Adipocyte (in vitro differentiated cells): ENCODE measurements at regions not wholly inside any gene's neighbourhood (a gene's known extent, or its start where the extent isn't known, plus 50 kb on each side); places are given as distances from the start of the nearest gene placed in this dataset.

ENCODE experiments used
- DNase-seq: peaks from one replicate; pipeline ENCODE4 v3.0.0-alpha.2; 2015; ENCODE audit warnings: low read depth
- H3K27me3 ChIP-seq: replicated peaks from 2 replicates; pipeline ENCODE4 v1.7.0; 2013; ENCODE audit warnings: mild to moderate bottlenecking, low read length, moderate library complexity; ENCODE audit not compliant: control insufficient read depth, insufficient read depth
- H3K36me3 ChIP-seq: 2 replicates; pipeline ENCODE4 v1.7.0; 2013; ENCODE audit warnings: low read length, mild to moderate bottlenecking, moderate library complexity; ENCODE audit not compliant: control insufficient read depth, insufficient read depth, severe bottlenecking
- H3K4me1 ChIP-seq: 2 replicates; pipeline ENCODE4 v1.7.0; 2013; ENCODE audit warnings: mild to moderate bottlenecking, low read length, moderate library complexity; ENCODE audit not compliant: control insufficient read depth, insufficient read depth
- H3K4me3 ChIP-seq: 2 replicates; pipeline ENCODE4 v1.7.0; 2013; ENCODE audit warnings: mild to moderate bottlenecking, low read length, moderate library complexity
- H3K9ac ChIP-seq: 2 replicates; pipeline ENCODE4 v1.7.0; 2013; ENCODE audit warnings: mild to moderate bottlenecking, low read length, moderate library complexity
- H3K9me3 ChIP-seq: 2 replicates; pipeline ENCODE4 v1.7.0; 2013; ENCODE audit warnings: mild to moderate bottlenecking, low read length, moderate library complexity; ENCODE audit not compliant: control insufficient read depth

GRCh38 chr7:11221984-11222383 lies 248.3 kb downstream of the PHF14 start:
- H3K36me3 ChIP-seq, result no peaks in the 10 kb centered on the region
- H3K9ac ChIP-seq, result no peak overlapping the region
- no peaks in the 10 kb centered on the region for H3K9me3 ChIP-seq
- H3K4me1 ChIP-seq, result peaks cover 7% of the 10 kb centered on the region
- no peak overlapping the region for H3K4me3 ChIP-seq
- H3K27me3 ChIP-seq, result no peaks in the 10 kb centered on the region
- DNase-seq, result no peak

GRCh38 chr7:11224535-11224934 lies 250.9 kb downstream of the PHF14 start:
- Histone ChIP-seq H3K9ac (no peak overlapping the region), H3K9me3 (no peaks in the 10 kb centered on the region), H3K36me3 (no peaks in the 10 kb centered on the region), H3K27me3 (no peaks in the 10 kb centered on the region), H3K4me3 (no peak overlapping the region), H3K4me1 (peaks cover 24% of the 10 kb centered on the region)
- no peak for DNase-seq

GRCh38 chr7:11228515-11228914 lies 254.8 kb downstream of the PHF14 start:
- peaks cover 45% of the 10 kb centered on the region for H3K4me1 ChIP-seq
- no peaks in the 10 kb centered on the region for H3K27me3 ChIP-seq
- DNase-seq, result no peak
- H3K9ac ChIP-seq, result peak overlapping the region; percentile 40
- H3K9me3 ChIP-seq, result no peaks in the 10 kb centered on the region
- no peaks in the 10 kb centered on the region for H3K36me3 ChIP-seq
- H3K4me3 ChIP-seq, result peak overlapping the region; percentile 20

GRCh38 chr7:11231190-11231589 lies 257.5 kb downstream of the PHF14 start:
- Histone ChIP-seq H3K4me1 (peaks cover 45% of the 10 kb centered on the region), H3K27me3 (no peaks in the 10 kb centered on the region), H3K9me3 (no peaks in the 10 kb centered on the region), H3K9ac (peak overlapping the region; percentile 49), H3K4me3 (peak overlapping the region; percentile 26), H3K36me3 (no peaks in the 10 kb centered on the region)
- no peak for DNase-seq

- peaks cover 45% of the 10 kb centered on the region for H3K4me1 ChIP-seq
- H3K36me3 ChIP-seq, result no peaks in the 10 kb centered on the region
- no peaks in the 10 kb centered on the region for H3K27me3 ChIP-seq
- H3K4me3 ChIP-seq, result no peak overlapping the region
- H3K9me3 ChIP-seq, result no peaks in the 10 kb centered on the region
- H3K9ac ChIP-seq, result no peak overlapping the region
- no peak for DNase-seq
Observed at GRCh38 chr7:11232462-11232861, 258.8 kb downstream of the PHF14 start.

- H3K36me3 ChIP-seq, result no peaks in the 10 kb centered on the region
- H3K9me3 ChIP-seq, result no peaks in the 10 kb centered on the region
- no peak for DNase-seq
- no peak overlapping the region for H3K4me3 ChIP-seq
- no peaks in the 10 kb centered on the region for H3K27me3 ChIP-seq
- H3K9ac ChIP-seq, result no peak overlapping the region
- H3K4me1 ChIP-seq, result peaks cover 33% of the 10 kb centered on the region
Observed at GRCh38 chr7:11233871-11234270, 260.2 kb downstream of the PHF14 start.

- H3K9ac ChIP-seq, result no peak overlapping the region
- peaks cover 21% of the 10 kb centered on the region for H3K4me1 ChIP-seq
- H3K27me3 ChIP-seq, result no peaks in the 10 kb centered on the region
- H3K4me3 ChIP-seq, result no peak overlapping the region
- H3K36me3 ChIP-seq, result no peaks in the 10 kb centered on the region
- H3K9me3 ChIP-seq, result no peaks in the 10 kb centered on the region
- no peak for DNase-seq
Observed at GRCh38 chr7:11235491-11235890, 261.8 kb downstream of the PHF14 start.

- no peak for DNase-seq
Observed at GRCh38 chr7:11236680-11237079, 263.0 kb downstream of the PHF14 start.

GRCh38 chr7:11237742-11238141 lies 264.1 kb downstream of the PHF14 start:
- Histone ChIP-seq H3K4me3 (peak overlapping the region; percentile 50), H3K4me1 (no peaks in the 10 kb centered on the region), H3K27me3 (no peaks in the 10 kb centered on the region), H3K36me3 (no peaks in the 10 kb centered on the region), H3K9me3 (no peaks in the 10 kb centered on the region), H3K9ac (no peak overlapping the region)
- DNase-seq, result no peak

More at GRCh38 chr7:11236680-11237079, 263.0 kb downstream of the PHF14 start:
- H3K27me3 ChIP-seq, result no peaks in the 10 kb centered on the region
- H3K36me3 ChIP-seq, result no peaks in the 10 kb centered on the region
- no peak overlapping the region for H3K9ac ChIP-seq
- peaks cover 10% of the 10 kb centered on the region for H3K4me1 ChIP-seq
- H3K9me3 ChIP-seq, result no peaks in the 10 kb centered on the region
- H3K4me3 ChIP-seq, result no peak overlapping the region

GRCh38 chr7:11239316-11239715 lies 265.6 kb downstream of the PHF14 start:
- no peak overlapping the region for H3K4me3 ChIP-seq
- no peak overlapping the region for H3K9ac ChIP-seq
- DNase-seq, result no peak
- no peaks in the 10 kb centered on the region for H3K27me3 ChIP-seq
- no peaks in the 10 kb centered on the region for H3K4me1 ChIP-seq
- H3K9me3 ChIP-seq, result no peaks in the 10 kb centered on the region
- no peaks in the 10 kb centered on the region for H3K36me3 ChIP-seq

- Histone ChIP-seq H3K9ac (no peak overlapping the region), H3K4me1 (peaks cover 2% of the 10 kb centered on the region), H3K4me3 (no peak overlapping the region), H3K36me3 (no peaks in the 10 kb centered on the region), H3K9me3 (no peaks in the 10 kb centered on the region), H3K27me3 (no peaks in the 10 kb centered on the region)
- no peak for DNase-seq
Observed at GRCh38 chr7:11243739-11244138, 270.1 kb downstream of the PHF14 start.

- DNase-seq, result no peak
- no peaks in the 10 kb centered on the region for H3K9me3 ChIP-seq
- H3K4me1 ChIP-seq, result peaks cover 2% of the 10 kb centered on the region
- no peak overlapping the region for H3K9ac ChIP-seq
- no peaks in the 10 kb centered on the region for H3K36me3 ChIP-seq
- H3K27me3 ChIP-seq, result no peaks in the 10 kb centered on the region
- no peak overlapping the region for H3K4me3 ChIP-seq
Observed at GRCh38 chr7:11244149-11244548, 270.5 kb downstream of the PHF14 start.
